IMR-90 (cell line): ENCODE measurements at regions not wholly inside any gene's neighbourhood (a gene's known extent, or its start where the extent isn't known, plus 50 kb on each side); places are given as distances from the start of the nearest gene placed in this dataset.

Experiments
- ATAC-seq: fragments of 200-7000 bp; cut with Tn5 transposase; 2 replicates; pipeline ENCODE4 v1.9.1; 2020; ENCODE audit warnings: low read depth, mild to moderate bottlenecking, moderate library complexity
- BruUV-seq: library from RNA; stranded (reverse); fragments of 400-500 nt; replicated peaks from 2 replicates; lab custom pipeline; 2021; lab: Mats Ljungman, UMichigan
- CTCF ChIA-PET: fragments of 300-600 bp; formaldehyde crosslinking; extraction: SDS; loops from one replicate; lab custom pipeline; 2021; ENCODE audit warnings: antibody characterized with exemption; lab: Yijun Ruan, JAX
- POLR2A ChIA-PET: fragments of 300-600 bp; sonication (Branson Sonifier 250); formaldehyde crosslinking; loops from one replicate; lab custom pipeline; 2022; ENCODE audit warnings: antibody characterized with exemption; ENCODE audit not compliant: unreplicated experiment; lab: Charles Lee
- DNase-seq: peaks from one replicate; pipeline ENCODE4 v3.0.0; 2013
- H2AFZ ChIP-seq: replicated peaks from 2 replicates; pipeline ENCODE3; 2013; ENCODE audit warnings: low read length, mild to moderate bottlenecking; ENCODE audit not compliant: poor library complexity
- H2AK5ac ChIP-seq: 2 replicates; pipeline ENCODE4 v1.6.1; 2013; ENCODE audit warnings: low read depth, low read length, inconsistent platforms
- H2AK9ac ChIP-seq: replicated peaks from 2 replicates; pipeline ENCODE3; 2013; ENCODE audit warnings: mild to moderate bottlenecking, low read depth, low read length, moderate library complexity; ENCODE audit not compliant: poor library complexity
- H2BK120ac ChIP-seq: 2 replicates; pipeline ENCODE4 v1.6.1; 2013; ENCODE audit warnings: low read depth, low read length, inconsistent platforms
- H2BK15ac ChIP-seq: 3 replicates; pipeline ENCODE4 v1.6.1; 2013; ENCODE audit warnings: low read depth, low read length, inconsistent platforms
- H2BK20ac ChIP-seq: 2 replicates; pipeline ENCODE4 v1.6.1; 2013; ENCODE audit warnings: low read depth, mild to moderate bottlenecking, inconsistent platforms, low read length, moderate library complexity
- H2BK5ac ChIP-seq: 2 replicates; pipeline ENCODE4 v1.6.1; 2013; ENCODE audit warnings: mild to moderate bottlenecking, low read depth, low read length, inconsistent platforms; ENCODE audit not compliant: poor library complexity, severe bottlenecking
- H3K14ac ChIP-seq: replicated peaks from 2 replicates; pipeline ENCODE4 v1.6.1; 2013; ENCODE audit warnings: low read depth, low read length, inconsistent platforms
- H3K18ac ChIP-seq: 2 replicates; pipeline ENCODE4 v1.6.1; 2013; ENCODE audit warnings: low read depth, low read length, control low read depth
- H3K23ac ChIP-seq: 2 replicates; pipeline ENCODE4 v1.6.1; 2013; ENCODE audit warnings: low read depth, low read length, inconsistent platforms
- H3K27ac ChIP-seq: 2 replicates; pipeline ENCODE4 v1.5.1; 2013; ENCODE audit warnings: mild to moderate bottlenecking, control low read depth, low read length; ENCODE audit not compliant: insufficient read depth
- H3K27me3 ChIP-seq: 2 replicates; pipeline ENCODE4 v1.6.1; 2013; ENCODE audit warnings: low read length; ENCODE audit not compliant: control insufficient read depth, insufficient read depth
- H3K36me3 ChIP-seq: 2 replicates; pipeline ENCODE4 v1.6.1; 2013; ENCODE audit warnings: low read length, mixed read lengths; ENCODE audit not compliant: control insufficient read depth, insufficient read depth
- H3K4ac ChIP-seq: 2 replicates; pipeline ENCODE4 v1.6.1; 2013; ENCODE audit warnings: low read depth, low read length, inconsistent platforms
- H3K4me1 ChIP-seq: 2 replicates; pipeline ENCODE4 v1.6.1; 2013; ENCODE audit warnings: low read length, mixed read lengths; ENCODE audit not compliant: control insufficient read depth, insufficient read depth
- H3K4me2 ChIP-seq: 2 replicates; pipeline ENCODE4 v1.6.1; 2013; ENCODE audit warnings: low read depth, mild to moderate bottlenecking, control low read depth, low read length, moderate library complexity
- H3K4me3 ChIP-seq: 2 replicates; pipeline ENCODE4 v1.5.1; 2013; ENCODE audit warnings: low read depth, mild to moderate bottlenecking, control low read depth, low read length, moderate library complexity; ENCODE audit not compliant: insufficient read depth
- H3K56ac ChIP-seq: 2 replicates; pipeline ENCODE4 v1.6.1; 2013; ENCODE audit warnings: low read length, inconsistent platforms; ENCODE audit not compliant: insufficient read depth; ENCODE audit errors: extremely low read depth
- H3K79me1 ChIP-seq, 2 experiments: 2 replicates each; pipeline ENCODE4 v1.6.1; 2013; ENCODE audit warnings: low read length in 2 of 2, inconsistent platforms in 1 of 2, low read depth in 1 of 2
- H3K9ac ChIP-seq: 2 replicates; pipeline ENCODE4 v1.6.1; 2013; ENCODE audit warnings: low read depth, low read length, control low read depth
- H3K9me1 ChIP-seq: 2 replicates; pipeline ENCODE4 v1.6.1; 2013; ENCODE audit warnings: low read length, inconsistent platforms; ENCODE audit not compliant: insufficient read depth
- H3K9me3 ChIP-seq: 2 replicates; pipeline ENCODE4 v1.6.1; 2013; ENCODE audit warnings: low read length; ENCODE audit not compliant: control insufficient read depth, insufficient read depth
- H4K20me1 ChIP-seq: 2 replicates; pipeline ENCODE4 v1.6.1; 2013; ENCODE audit warnings: low read length, inconsistent platforms; ENCODE audit not compliant: insufficient read depth
- H4K5ac ChIP-seq: 2 replicates; pipeline ENCODE4 v1.6.1; 2013; ENCODE audit warnings: mild to moderate bottlenecking, low read depth, low read length, control low read depth
- H4K8ac ChIP-seq, 2 experiments: 2 replicates each; pipeline ENCODE4 v1.6.1; 2013; ENCODE audit warnings: low read depth in 2 of 2, low read length in 2 of 2, control low read depth in 1 of 2, inconsistent platforms in 1 of 2
- H4K91ac ChIP-seq: 2 replicates; pipeline ENCODE4 v1.6.1; 2013; ENCODE audit warnings: low read depth, low read length, inconsistent platforms; ENCODE audit not compliant: insufficient read depth
- BHLHE40 ChIP-seq: fragments of 150-350 bp; IDR thresholded peaks from 2 replicates; pipeline ENCODE4 v1.6.1; 2016; ENCODE audit warnings: mild to moderate bottlenecking, low read depth, low read length
- CEBPB ChIP-seq: IDR thresholded peaks from 2 replicates; pipeline ENCODE4 v1.6.1; 2012; ENCODE audit warnings: low read depth, low read length, improper control_type of control experiment
- MXI1 ChIP-seq: IDR thresholded peaks from 2 replicates; pipeline ENCODE4 v1.6.1; 2012; ENCODE audit warnings: low read depth, mild to moderate bottlenecking, low read length, moderate library complexity, borderline replicate concordance
- NFE2L2 ChIP-seq: fragments of 150-350 bp; IDR thresholded peaks from 2 replicates; pipeline ENCODE4 v1.6.1; 2016; ENCODE audit warnings: low read depth, mild to moderate bottlenecking, low read length
- RAD21 ChIP-seq: IDR thresholded peaks from 2 replicates; pipeline ENCODE4 v1.6.1; 2012; ENCODE audit warnings: low read length, improper control_type of control experiment
- dilution Hi-C: fragments of 300-500 bp; cut with HindIII; formaldehyde crosslinking; loops from one replicate; pipeline ENCODE4 v1.14.3; 2018; ENCODE audit warnings: low sequenced_read_pairs; ENCODE audit not compliant: unreplicated experiment
- in situ Hi-C: fragments of 300-500 bp; cut with MboI; formaldehyde crosslinking; loops from 3 replicates; pipeline ENCODE4 v1.14.3; 2019; ENCODE audit warnings: low sequenced_read_pairs, inconsistent platforms, mixed read lengths
- intact Hi-C: fragments of 100-400 bp; cut with micrococcal nuclease; formaldehyde crosslinking; loops from 2 replicates; pipeline ENCODE4 v1.10.0; 2022

DNA sequence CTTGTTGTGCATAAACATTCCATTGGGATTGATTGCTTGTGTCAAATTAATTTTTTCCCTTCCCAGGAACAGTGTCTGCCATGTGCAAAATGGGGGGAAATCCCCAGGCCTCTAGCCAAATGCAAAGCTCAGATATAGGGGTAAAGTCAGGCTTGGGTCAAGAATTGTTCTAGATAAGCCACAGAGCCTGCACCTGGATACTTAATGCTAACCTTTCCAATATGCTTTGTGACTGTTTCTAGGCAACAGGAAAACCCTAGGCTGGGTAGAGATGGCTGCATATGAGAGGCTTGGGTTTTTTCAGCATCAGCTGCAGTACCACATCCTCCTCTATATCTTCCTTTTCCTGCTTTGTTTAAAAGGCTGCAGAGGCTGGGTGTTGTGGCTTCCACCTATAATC is 61.9 kb upstream of the ROPN1 start:
- peaks cover 18% of the 10 kb centered on the region for H3K27me3 ChIP-seq
- no peaks in the 10 kb centered on the region for H3K36me3 ChIP-seq
- no peak for DNase-seq
- H3K27ac ChIP-seq: no peak overlapping the region
- no peak overlapping the region for H3K23ac ChIP-seq
- no peak overlapping the region for H3K4ac ChIP-seq
- H3K56ac ChIP-seq: no peak overlapping the region
- CTCF ChIA-PET: no interaction called here
- no peaks in the 10 kb centered on the region for H4K20me1 ChIP-seq
- no TSS peak for BruUV-seq
- dilution Hi-C loops (no loop called here), intact Hi-C loops (no loop called here), in situ Hi-C loops (no loop called here)
- no peaks in the 10 kb centered on the region for H3K9me1 ChIP-seq
- H3K4me3 ChIP-seq: no peak overlapping the region
- no peak overlapping the region for H4K91ac ChIP-seq
- H4K8ac ChIP-seq: no peak overlapping the region
- no peaks in the 10 kb centered on the region for H3K79me1 ChIP-seq
- no peak overlapping the region for H2BK20ac ChIP-seq
- H3K9me3 ChIP-seq: no peaks in the 10 kb centered on the region
- no peak overlapping the region for H2AFZ ChIP-seq
- TF ChIP-seq MXI1: no peak
- TF ChIP-seq BHLHE40: no peak
- no peak for TF ChIP-seq RAD21
- TF ChIP-seq CEBPB: no peak
- TF ChIP-seq NFE2L2: no peak
- POLR2A ChIA-PET: no interaction called here
- ATAC-seq: no peak
- no peak overlapping the region for H3K14ac ChIP-seq
- no peak overlapping the region for H3K4me2 ChIP-seq
- no peak overlapping the region for H2AK9ac ChIP-seq
- H2BK15ac ChIP-seq: no peak overlapping the region
- H2BK120ac ChIP-seq: no peak overlapping the region
- peaks cover 2% of the 10 kb centered on the region; the same call in 1 of the 2 replicates for H3K4me1 ChIP-seq
- H3K18ac ChIP-seq: no peak overlapping the region
- no peak overlapping the region for H2AK5ac ChIP-seq
- no peak overlapping the region for H2BK5ac ChIP-seq
- no peak overlapping the region for H3K9ac ChIP-seq
- H4K5ac ChIP-seq: no peak overlapping the region
